HuH-7.5 (cell line): ENCODE measurements at regions not wholly inside any gene's neighbourhood (a gene's known extent, or its start where the extent isn't known, plus 50 kb on each side); places are given as distances from the start of the nearest gene placed in this dataset.

Source experiments
- DNase-seq: peaks from one replicate; pipeline ENCODE4 v3.0.0; 2011; ENCODE audit warnings: low spot score

DNA sequence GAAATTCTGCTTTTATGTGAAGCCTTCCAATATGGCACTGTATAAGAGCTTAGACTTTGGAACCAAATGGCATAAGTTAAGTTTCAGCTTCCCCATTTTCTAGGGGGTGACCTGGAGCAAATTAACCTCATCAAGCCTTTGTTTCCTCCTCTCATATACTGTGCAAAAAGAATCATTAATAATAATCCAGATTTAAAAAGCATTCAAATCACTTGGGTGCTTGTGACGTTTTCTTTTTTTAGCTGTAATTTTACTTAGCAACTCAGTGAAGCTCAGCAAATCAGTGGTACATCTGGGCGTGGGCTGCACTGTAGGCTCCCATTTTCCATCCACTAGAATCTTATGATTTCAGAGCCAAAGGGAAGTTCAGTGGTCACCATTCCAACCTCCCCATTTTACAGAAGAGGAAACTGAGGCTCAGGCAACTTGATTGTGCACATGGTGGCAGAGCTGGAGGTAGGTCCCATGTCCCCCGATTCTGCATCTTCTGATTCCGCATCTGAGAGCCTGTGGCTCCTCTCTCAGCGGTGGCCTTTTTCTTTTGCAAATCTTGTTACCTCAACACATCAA lies 131.2 kb downstream of the SNAPC1 start:
- DNase-seq, result no peak

DNA sequence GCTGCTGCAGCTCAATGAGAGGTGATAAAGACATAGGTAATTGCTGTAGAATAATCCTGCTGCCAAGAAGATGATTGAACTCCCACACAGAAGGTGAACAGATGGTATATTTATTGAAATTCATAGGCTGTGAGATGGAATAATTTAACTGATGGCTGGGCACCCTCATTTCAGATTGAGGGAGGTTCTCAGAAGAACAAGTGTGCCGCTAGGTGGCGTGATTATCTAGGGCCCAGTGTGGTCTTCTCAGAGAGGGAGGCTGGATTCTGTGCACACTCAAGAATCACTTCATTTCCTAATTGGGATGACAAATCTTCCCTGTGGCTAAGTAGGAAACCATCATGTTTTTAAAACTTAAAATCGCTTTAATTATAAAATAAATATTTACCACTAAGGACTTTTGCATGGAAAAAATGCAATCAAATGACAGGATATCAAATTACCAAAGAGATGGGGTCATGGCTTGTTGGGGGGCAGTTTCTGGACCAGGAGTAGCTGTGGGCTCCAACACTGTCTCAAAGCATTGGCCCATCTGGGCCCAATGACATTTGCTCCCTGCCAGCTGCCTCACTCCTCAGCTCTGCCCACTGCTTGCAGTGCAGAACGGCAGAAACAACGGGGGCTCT lies 132.3 kb downstream of the SNAPC1 start:
- peak; percentile 41 for DNase-seq

DNA sequence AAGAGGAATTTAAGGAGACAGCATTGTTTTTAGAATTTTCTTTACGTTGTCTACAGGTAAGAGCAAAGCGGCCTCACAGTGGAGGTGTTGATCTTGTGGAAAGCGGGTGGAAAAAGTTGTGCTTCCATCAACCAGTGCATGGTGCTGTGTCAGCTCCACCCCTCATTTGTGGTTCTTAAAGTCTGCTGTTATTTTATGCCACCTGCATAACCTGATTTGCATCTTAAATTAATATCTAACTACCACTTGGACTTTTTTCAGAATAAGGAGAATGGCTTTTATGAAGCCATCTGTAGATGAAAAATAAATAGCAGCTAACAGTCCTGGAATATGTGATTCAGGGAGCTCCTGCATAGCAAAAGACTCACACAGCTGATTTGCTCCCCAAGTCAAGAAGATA lies 135.1 kb downstream of the SNAPC1 start:
- no peak for DNase-seq

DNA sequence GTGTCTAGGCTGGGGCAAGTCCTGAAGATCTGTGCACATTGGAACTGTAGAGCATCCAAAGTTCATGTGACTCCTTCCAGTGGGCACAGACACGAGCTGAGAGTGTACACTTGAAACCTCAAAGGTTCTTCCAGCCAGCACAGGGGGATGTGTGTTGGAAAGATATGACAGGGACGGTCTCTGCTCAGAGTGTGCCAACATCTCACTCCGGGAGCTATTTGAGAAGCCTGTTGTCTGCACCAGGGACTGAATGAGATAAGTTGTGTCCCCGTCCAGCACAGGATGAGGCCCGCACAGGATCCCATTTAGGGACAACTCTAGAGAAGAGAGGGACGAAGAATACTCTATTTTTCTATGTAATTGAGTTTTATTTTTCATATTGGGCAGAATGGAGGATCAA lies 136.3 kb downstream of the SNAPC1 start:
- DNase-seq, result no peak

DNA sequence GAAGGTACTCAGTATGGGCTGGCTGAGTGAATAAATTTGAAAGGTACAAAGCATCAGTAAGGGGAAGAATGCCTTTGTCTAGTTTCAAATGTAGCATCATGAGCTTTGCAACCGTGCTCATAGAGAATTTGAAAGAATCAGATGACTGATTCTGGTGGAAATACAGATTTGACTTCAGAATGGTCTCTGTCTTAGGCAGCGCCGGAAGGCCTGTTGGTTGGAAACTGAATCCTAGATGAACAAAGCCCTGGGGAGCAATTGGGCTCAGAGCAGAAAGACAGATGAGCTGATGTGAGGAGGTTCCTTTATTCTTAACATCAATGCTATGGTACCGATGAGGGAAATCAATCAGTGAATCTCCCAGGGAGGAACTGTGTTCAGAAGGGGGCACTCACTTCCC lies 137.3 kb downstream of the SNAPC1 start:
- no peak for DNase-seq

DNA sequence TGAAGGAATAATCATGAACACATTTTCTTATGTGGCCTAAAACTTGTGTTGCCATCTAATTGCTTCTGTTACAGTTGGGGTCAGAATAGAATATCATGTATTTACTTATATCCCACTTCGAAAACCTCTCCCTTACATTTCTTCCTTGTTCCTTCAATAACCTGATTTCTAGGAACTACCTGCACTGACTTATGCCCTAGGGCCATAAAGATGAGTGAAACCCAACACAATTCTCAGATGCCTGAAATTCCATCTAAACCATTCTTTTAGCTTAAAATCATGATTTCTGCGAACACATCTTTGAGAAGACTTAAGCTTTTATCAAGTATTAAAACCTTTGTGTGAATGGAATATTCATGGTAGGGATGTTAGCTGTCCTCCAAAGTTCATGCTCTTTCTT lies 142.7 kb downstream of the SNAPC1 start:
- DNase-seq, result no peak

DNA sequence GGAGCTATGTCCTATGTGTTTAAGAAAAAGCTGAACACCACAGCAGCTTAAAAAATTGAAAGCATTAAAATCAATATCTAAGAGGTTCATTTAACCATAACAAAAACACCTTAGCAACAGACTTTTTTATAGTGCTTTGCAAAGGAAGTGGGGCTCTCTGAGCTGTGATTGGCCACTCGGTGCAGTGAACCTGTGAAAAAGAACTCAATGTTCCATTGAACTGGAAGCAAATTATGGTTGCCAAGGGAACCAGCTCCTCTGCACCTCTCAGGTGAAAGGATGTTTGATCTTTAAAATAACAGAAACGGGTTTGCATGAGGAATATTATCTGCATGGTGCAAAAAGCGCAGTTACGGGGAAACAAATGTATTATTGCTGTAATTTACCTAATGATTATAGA lies 149.4 kb downstream of the SNAPC1 start:
- DNase-seq, result no peak

DNA sequence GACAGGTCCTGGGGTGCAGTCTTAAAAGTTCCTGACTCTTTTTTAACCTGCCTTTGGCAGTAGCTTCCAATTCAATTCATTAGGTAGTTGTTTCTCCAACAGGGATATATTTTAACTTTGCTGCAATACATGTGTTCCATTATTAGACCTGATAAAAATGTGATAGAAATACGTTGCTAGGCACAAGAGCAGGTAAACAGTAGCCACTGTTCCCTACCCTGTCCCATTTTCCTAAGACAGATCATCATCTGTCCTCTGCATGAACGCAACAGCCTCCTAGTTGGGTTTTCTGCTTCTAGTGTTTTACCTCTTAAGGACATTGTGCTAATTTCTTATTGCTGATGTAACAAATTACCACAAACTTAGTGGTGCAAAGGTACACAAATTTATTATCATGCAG lies 156.8 kb downstream of the SNAPC1 start:
- no peak for DNase-seq

DNA sequence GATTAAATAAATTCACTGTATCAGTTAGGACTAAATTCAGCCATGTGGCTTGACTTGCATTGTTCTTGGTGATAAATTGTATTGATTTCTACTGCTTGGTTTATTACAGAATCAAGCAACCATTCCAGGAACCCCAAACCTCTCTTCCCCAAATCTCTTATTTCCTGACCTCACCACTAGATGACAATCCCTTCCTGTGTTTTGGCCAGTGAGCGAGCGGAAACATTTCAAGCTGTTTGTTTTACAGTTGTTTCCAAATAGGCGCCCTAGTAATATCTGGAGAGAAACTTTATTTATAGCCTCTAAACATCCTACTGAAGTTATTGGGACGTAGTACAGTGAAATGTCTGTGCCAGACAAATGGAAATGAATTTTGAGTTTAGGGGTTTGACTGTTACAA lies 161.1 kb downstream of the SNAPC1 start:
- DNase-seq, result no peak

DNA sequence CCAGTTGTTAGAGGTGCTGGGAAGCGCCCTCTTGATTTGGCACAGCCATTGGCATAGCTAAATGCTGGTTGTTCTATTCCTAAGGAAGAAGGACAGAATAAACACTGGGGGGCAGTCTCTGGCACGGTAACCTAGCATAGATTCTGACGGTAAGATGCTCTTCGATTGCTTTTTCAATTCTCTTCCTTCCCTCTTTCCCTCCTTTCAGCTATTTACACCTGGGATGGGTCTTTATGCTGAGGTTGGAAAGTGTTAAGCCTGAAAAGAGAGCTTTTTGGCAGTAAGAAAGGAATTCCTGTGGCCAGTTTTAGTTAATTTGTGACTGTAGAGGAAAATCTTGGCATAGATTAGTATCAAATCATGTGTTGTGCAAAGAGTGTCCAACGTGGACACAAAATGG lies 162.8 kb downstream of the SNAPC1 start:
- no peak for DNase-seq

DNA sequence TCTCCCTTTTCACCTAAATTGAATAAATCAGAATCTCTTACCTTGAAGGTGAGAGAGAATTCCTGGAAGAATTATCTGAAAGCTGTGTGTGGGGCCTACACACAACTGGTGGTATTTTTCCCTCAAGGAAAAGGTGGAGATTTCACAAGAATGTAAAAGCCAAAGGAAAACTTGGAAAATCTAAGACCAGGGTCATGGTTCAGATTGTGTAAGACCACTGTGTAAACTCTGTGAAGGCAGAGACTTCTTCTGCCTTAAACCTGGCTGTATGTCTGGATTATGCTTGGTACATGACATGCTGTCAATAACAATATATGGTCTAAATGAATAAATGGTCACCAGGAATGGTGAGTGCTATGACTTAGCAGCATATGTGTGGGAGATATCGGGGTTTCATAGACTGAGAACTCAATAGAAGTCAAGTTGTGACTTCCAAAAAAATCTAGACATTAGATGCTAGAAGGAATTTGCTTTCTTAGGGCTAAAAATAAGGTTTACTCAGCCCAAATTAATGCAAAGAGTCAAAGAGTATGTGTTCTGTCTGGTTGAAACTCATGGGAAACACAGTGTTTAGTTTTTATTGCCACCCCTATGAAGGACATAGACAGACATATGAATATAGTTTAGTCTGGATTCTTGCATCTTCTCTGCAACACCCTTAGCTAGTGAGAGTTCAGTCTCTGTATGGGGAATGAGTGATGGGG lies 163.7 kb downstream of the SNAPC1 start:
- no peak for DNase-seq

DNA sequence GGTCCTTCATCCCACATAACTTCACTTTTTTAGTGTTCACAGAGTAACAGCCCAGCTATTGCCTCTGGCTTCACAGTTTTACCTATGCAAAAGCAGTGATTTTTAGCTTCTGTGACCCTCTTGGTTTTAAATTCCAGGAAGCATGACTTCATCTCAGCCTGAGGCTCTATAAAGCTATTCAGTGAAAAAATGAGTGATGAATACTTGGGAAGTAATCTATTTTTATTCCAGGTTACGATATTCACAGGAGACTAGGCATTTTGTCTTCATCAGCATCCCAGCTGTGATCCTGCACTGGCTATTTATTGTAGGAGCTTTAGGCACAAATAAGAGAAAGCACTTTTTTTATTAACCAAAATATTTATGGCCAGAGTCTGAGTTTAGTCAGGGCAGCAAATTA lies 164.8 kb downstream of the SNAPC1 start:
- no peak for DNase-seq

DNA sequence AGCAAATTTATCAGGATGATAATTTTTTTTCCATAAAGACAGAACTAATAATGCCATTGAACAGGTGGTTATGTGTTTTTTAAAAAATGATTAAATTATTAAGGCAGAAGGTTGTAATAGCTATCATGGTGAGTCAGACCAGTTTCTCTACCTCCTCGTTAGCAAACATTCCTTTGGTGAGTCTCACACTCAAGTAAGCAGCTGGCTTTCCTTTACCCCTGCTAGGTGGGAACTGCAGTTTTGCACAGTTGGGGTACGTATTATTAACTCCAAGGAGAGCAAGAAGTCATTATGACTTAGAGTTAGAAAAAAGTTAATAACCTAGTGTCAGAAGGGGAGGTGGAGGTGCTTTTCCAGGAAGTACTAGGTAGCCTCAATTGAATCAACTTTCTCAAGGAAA lies 165.3 kb downstream of the SNAPC1 start:
- DNase-seq, result no peak

DNA sequence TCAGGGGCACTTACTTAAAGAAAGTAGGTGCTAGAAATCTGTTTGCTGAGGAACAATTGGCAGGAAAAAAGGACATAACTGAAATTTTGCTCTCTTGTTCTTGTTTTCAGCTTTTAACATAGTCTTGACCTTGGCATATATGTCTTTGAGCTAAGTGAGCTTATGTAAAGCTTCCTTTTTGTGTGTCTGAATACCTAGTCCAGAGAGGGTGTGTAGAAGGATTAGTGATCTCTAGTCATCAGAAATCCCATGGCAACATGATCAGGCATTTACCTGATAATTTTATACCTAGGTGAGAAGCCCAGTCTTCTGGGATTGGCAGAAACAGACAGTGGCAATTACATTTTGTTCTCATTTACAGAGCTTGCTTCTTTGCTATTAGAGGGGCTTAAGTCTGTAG lies 166.1 kb downstream of the SNAPC1 start:
- no peak for DNase-seq

DNA sequence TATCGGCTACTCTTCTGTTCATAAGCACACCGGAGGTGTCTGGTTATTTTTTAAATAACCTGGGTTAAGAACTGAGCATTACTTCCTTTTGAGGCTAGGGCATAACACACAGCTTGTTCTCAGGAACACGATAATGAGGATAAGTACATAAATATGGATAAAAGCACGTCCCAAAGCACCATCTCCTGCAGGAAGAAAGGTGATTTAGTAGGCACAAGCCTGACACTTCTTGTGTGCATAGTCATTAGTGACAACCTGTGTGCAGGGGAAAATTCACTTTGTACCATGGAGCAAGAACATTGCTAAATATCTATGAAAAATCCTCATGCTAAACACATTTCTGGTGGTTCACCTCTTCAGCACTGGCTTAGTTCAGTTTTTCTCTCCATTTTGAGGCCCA lies 166.5 kb downstream of the SNAPC1 start:
- no peak for DNase-seq

DNA sequence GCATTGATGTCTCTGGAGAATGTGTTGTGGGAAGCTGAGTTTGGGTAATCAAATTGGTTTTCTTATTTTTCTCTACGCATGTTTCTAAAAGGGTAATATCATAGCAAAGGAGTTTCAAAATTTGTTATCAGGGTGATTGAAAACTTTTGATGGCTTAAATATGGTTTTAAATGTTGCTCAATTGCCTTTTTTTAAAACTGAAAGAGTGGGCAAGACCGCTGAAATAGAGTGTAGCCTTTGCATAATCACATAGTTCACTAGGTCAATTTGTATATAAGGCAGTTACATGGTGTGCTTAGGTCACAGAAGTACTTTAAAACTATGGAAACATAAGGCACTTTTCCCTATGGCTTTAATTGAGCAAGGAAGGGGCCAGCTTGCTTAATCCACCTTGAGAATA lies 167.4 kb downstream of the SNAPC1 start:
- DNase-seq, result no peak

DNA sequence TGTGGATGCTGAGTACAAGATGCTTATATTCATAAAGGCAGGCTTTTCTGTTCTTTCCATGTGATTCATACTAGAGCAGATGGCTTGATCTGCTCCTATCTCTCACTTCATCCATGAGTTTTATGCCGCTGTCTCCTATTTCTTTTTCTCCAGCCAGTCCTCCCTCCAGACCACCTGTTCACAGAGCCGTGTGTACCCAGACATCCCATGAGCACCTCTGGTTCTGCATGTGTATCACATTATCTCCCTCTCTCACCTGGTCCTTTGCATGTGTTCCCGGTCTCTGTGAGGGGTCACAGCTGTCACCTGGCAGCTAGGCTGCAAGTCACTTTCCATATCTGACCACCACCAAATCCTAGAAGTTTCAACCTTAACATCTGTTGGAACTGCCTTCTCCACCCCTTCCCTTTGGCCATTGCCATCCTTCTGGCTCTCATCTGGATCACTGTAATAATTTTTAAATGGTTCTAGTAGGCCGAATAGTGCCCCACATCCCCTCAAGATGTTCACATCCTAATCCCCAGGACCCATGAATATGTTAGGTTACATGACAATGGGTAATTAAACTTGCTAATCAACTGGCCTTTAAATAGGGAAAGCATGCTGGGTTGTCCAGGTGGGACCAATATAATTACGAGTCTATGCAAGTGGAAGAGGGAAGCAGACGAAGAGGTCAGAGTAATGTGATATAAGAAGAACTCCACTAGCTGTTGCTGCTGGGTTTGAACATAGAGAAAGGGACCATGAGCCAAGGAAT lies 168.1 kb downstream of the SNAPC1 start:
- DNase-seq, result no peak

DNA sequence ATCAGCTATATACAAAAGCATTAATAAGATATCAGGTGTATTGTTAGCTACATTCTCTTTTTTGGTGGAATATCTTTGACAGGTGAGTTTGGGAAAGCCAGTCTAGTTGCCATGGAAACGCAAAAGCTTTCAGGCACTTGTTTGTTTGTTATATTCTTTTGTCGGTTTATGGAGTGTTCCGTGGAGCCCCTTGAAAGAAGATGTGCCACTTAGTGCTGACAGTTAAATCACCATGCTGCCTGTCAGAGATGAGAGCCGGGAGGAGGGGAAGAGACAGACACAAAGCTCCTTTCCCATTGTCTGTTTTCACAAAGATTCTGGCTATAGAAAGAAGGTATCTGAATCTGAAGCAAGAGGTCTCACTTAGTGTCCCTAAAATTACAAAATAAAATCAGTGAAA lies 170.8 kb downstream of the SNAPC1 start:
- no peak for DNase-seq

DNA sequence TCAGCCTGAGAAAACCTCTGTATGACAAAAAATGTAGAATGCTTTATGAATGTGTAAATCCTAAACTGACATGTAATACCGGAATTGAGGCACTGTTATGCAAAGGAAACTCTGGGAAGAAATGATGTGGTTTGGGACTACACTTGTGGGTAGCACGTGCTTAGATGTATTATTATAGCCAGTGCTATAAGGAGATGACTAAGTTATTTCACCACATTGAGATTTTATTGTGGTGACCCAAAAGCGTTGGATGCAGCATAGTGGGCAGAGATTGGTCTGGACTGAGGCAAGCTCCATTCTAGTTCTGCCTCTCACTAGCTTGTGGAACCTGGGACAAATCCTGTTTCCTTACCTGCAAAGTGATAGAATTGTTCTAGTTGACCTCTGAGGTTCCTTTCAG lies 172.2 kb downstream of the SNAPC1 start:
- no peak for DNase-seq

DNA sequence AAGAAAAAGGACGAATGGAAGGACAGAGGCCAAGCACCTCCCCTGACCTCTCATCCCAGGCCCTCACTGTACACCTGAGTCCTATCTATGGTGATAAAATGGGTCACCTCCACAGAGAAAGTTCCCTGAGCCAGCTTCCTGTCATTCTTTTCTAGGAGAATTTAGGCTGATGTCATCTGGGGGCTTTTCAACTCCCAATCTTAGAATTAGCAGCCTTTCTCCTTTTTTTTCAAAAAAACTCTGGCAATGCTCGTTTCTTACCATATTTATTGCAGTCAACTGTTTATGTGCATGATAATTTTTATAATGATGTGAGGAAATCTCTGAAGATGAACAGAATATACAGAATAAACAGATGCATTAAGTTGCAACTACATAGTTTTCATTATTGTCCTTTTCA lies 177.6 kb downstream of the SNAPC1 start:
- DNase-seq, result no peak

DNA sequence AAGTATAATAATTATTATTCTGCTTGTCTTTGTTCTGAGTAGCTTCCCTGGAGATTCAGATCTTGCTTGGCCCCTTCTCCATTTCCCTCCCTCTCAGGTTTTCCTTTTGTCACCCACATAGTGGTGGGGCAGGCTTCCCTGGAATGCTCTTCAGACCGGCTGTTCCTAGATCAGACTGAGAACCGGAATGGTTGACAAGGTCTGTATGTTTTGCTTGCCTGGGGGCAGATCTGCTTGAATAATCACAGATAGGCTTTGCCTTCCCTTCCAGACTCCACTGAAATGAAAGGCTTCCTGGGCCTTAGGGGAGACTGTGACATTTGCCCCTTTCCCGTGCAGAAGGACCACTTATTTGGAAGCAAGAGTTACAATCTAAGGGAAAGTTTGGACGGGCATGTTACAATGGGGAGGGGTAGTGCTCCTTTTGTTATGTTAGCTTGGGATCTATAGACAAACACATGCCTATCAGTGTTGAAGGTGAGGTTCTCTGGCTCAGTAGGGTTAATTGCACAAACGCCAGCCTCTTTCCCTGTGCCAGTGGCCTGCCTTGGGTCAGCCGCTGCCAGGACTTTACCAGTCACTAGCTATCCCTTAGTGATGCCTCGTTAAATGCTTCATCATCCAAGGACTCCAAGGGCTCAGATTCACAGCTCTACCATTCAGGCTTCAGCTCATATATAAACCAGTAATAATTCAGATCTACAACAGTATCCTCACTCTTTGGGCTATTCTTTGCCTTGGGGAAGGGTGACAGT lies 178.6 kb downstream of the SNAPC1 start:
- DNase-seq, result no peak

DNA sequence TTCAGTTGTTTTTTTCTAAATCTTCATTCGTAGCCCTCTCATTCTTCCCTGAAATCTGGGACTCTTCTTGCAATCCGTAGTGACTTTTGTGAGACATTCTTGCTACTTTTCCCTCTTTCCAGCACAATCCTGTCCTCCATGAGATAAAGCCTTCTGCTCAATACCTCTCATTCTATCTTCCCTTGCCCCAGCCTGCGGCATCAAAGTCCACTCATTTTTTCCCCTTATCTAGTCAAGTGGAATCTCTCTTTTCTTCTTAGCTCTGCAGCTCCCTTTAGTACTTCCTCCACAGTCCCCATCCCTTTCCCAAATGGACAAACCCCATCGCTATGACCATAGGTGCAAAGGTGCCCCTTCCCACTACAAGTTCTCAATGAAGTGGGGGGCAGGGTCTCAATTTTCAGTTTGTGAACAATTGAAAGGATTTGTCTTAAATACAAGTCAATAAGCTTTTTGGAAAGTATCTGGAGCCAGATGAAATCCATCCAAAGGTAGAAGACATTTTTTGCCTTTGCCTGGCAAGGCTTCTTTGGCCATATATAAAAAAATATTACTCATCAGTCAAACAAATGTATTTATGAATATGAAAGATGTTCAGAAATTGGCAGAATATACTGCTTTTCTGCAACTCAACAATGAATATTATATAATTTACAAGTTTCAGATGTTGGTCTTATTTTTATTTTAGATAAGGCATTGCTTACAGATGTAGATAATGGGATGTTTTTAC lies 179.4 kb downstream of the SNAPC1 start:
- DNase-seq, result no peak
